Right renal cortex interstitium (tissue), 3 donors: ENCODE measurements at regions not wholly inside any gene's neighbourhood (a gene's known extent, or its start where the extent isn't known, plus 50 kb on each side); places are given as distances from the start of the nearest gene placed in this dataset.
"Not testable (repeated sequence)": the region's sequence is repeated elsewhere in the genome, so short reads cannot be mapped to it uniquely, and the experiment has no call there.

Experiments used
- DNase-seq, 3 donors: peaks; one replicate each; pipeline ENCODE4 v3.0.0-alpha.2; 2013; ENCODE audit warnings: low read depth in 3 of 3, low spot score in 2 of 3

GRCh38 chr2:44051593-44052347 is 56.0 kb upstream of the LRPPRC start:
- no peak for DNase-seq

GRCh38 chr2:44052584-44052983 is 56.8 kb upstream of the LRPPRC start:
- DNase-seq, result no peak

- no peak for DNase-seq
Observed at GRCh38 chr2:44053052-44053451, 57.3 kb upstream of the LRPPRC start.

GRCh38 chr2:44053456-44053855 is 57.7 kb upstream of the LRPPRC start:
- DNase-seq, result no peak

- DNase-seq, result no peak
Observed at GRCh38 chr2:44055229-44055628, 59.4 kb upstream of the LRPPRC start.

GRCh38 chr2:44055664-44056063 is 59.9 kb upstream of the LRPPRC start:
- no peak for DNase-seq

GRCh38 chr2:44056947-44057346 is 61.2 kb upstream of the LRPPRC start:
- no peak for DNase-seq

GRCh38 chr2:44060286-44060685 is 64.5 kb upstream of the LRPPRC start:
- DNase-seq, result not testable (repeated sequence)

GRCh38 chr2:44060990-44061389 is 65.2 kb upstream of the LRPPRC start:
- no peak for DNase-seq

GRCh38 chr2:44061469-44061868 is 65.7 kb upstream of the LRPPRC start:
- DNase-seq, result no peak

GRCh38 chr2:44061876-44062275 is 66.1 kb upstream of the LRPPRC start:
- DNase-seq, result no peak

- DNase-seq, result no peak
Observed at GRCh38 chr2:44063033-44063432, 67.2 kb upstream of the LRPPRC start.

GRCh38 chr2:44064281-44064680 is 68.5 kb upstream of the LRPPRC start:
- not testable (repeated sequence) for DNase-seq

- not testable (repeated sequence) for DNase-seq
Observed at GRCh38 chr2:44067012-44067790, 71.4 kb upstream of the LRPPRC start.

GRCh38 chr2:44067791-44068181 is 72.0 kb upstream of the LRPPRC start:
- DNase-seq, result not testable (repeated sequence)

GRCh38 chr2:44071454-44072046 is 75.8 kb upstream of the LRPPRC start:
- DNase-seq, result no peak

- DNase-seq, result not testable (repeated sequence)
Observed at GRCh38 chr2:44073667-44074066, 77.9 kb upstream of the LRPPRC start.

GRCh38 chr2:44074795-44075194 is 79.0 kb upstream of the LRPPRC start:
- DNase-seq, result not testable (repeated sequence)

GRCh38 chr2:44075541-44075940 is 79.8 kb upstream of the LRPPRC start:
- DNase-seq, result no peak

- no peak for DNase-seq
Observed at GRCh38 chr2:44077942-44078511, 82.2 kb upstream of the LRPPRC start.

GRCh38 chr2:44079686-44080085 is 83.9 kb upstream of the LRPPRC start:
- no peak for DNase-seq
